Activated naive CD8-positive, alpha-beta T cell treated with anti-CD3 and anti-CD28 coated beads, Interleukin-2, amount 50 U/mL, for 24 hours (primary cell): ENCODE measurements at regions not wholly inside any gene's neighbourhood (a gene's known extent, or its start where the extent isn't known, plus 50 kb on each side); places are given as distances from the start of the nearest gene placed in this dataset.

Source experiments
- ATAC-seq: fragments of 150-1000 bp; cut with Tn5 transposase; one replicate; pipeline ENCODE4 v1.10.0; 2021
- DNase-seq: peaks from one replicate; pipeline ENCODE4 v3.0.0; 2021
- H3K27ac Mint-ChIP-seq: one replicate; pipeline ENCODE4 v1.8.0; 2021; ENCODE audit warnings: mild to moderate bottlenecking, mixed read lengths
- H3K27me3 Mint-ChIP-seq: one replicate; pipeline ENCODE4 v1.8.0; 2021; ENCODE audit warnings: mixed read lengths
- H3K36me3 Mint-ChIP-seq: one replicate; pipeline ENCODE4 v1.8.0; 2021; ENCODE audit warnings: low read depth, mixed read lengths
- H3K4me1 Mint-ChIP-seq: one replicate; pipeline ENCODE4 v1.8.0; 2021; ENCODE audit warnings: mixed read lengths
- H3K4me3 Mint-ChIP-seq: one replicate; pipeline ENCODE4 v1.8.0; 2021; ENCODE audit warnings: mild to moderate bottlenecking, moderate library complexity, mixed read lengths
- H3K9me3 Mint-ChIP-seq: one replicate; pipeline ENCODE4 v1.8.0; 2021; ENCODE audit warnings: mixed read lengths

- no peaks in the 10 kb centered on the region for H3K36me3 Mint-ChIP-seq
- H3K9me3 Mint-ChIP-seq, result peaks cover 12% of the 10 kb centered on the region
- H3K4me1 Mint-ChIP-seq, result no peaks in the 10 kb centered on the region
- H3K4me3 Mint-ChIP-seq, result no peak overlapping the region
- H3K27ac Mint-ChIP-seq, result no peak overlapping the region
- no peaks in the 10 kb centered on the region for H3K27me3 Mint-ChIP-seq
- DNase-seq (no peak), ATAC-seq (no peak)
These were observed 214.3 kb upstream of the CDH11 start for GRCh38 chr16:65336160-65336559.

- Mint-ChIP-seq H3K27me3 (no peaks in the 10 kb centered on the region), H3K9me3 (peaks cover 12% of the 10 kb centered on the region), H3K36me3 (no peaks in the 10 kb centered on the region), H3K4me3 (no peak overlapping the region), H3K4me1 (no peaks in the 10 kb centered on the region), H3K27ac (no peak overlapping the region)
- DNase-seq (no peak), ATAC-seq (no peak)
These were observed 212.2 kb upstream of the CDH11 start for GRCh38 chr16:65334081-65334480.

- ATAC-seq (no peak), DNase-seq (no peak)
- Mint-ChIP-seq H3K9me3 (peaks cover 8% of the 10 kb centered on the region), H3K27me3 (no peaks in the 10 kb centered on the region), H3K36me3 (no peaks in the 10 kb centered on the region), H3K27ac (no peak overlapping the region), H3K4me1 (no peaks in the 10 kb centered on the region), H3K4me3 (no peak overlapping the region)
These were observed 211.4 kb upstream of the CDH11 start for GRCh38 chr16:65333283-65333682.

GRCh38 chr16:65327346-65327745, 205.5 kb upstream of the CDH11 start:
- Mint-ChIP-seq H3K9me3 (peaks cover 4% of the 10 kb centered on the region), H3K36me3 (no peaks in the 10 kb centered on the region), H3K27ac (no peak overlapping the region), H3K27me3 (no peaks in the 10 kb centered on the region), H3K4me1 (no peaks in the 10 kb centered on the region), H3K4me3 (no peak overlapping the region)
- ATAC-seq (no peak), DNase-seq (no peak)

- DNase-seq (no peak), ATAC-seq (no peak)
- no peaks in the 10 kb centered on the region for H3K36me3 Mint-ChIP-seq
- H3K4me1 Mint-ChIP-seq, result no peaks in the 10 kb centered on the region
- peaks cover 4% of the 10 kb centered on the region for H3K9me3 Mint-ChIP-seq
- no peak overlapping the region for H3K4me3 Mint-ChIP-seq
- H3K27ac Mint-ChIP-seq, result no peak overlapping the region
- H3K27me3 Mint-ChIP-seq, result no peaks in the 10 kb centered on the region
These were observed 201.9 kb upstream of the CDH11 start for GRCh38 chr16:65323655-65324237.

GRCh38 chr16:65319621-65320231, 197.9 kb upstream of the CDH11 start:
- Mint-ChIP-seq H3K4me1 (no peaks in the 10 kb centered on the region), H3K9me3 (peaks cover 4% of the 10 kb centered on the region), H3K27ac (no peak overlapping the region), H3K27me3 (no peaks in the 10 kb centered on the region), H3K36me3 (no peaks in the 10 kb centered on the region), H3K4me3 (no peak overlapping the region)
- ATAC-seq (no peak), DNase-seq (no peak)

- H3K4me3 Mint-ChIP-seq, result no peak overlapping the region
- H3K9me3 Mint-ChIP-seq, result peaks cover 1% of the 10 kb centered on the region
- DNase-seq (no peak), ATAC-seq (no peak)
- H3K27me3 Mint-ChIP-seq, result no peaks in the 10 kb centered on the region
- H3K27ac Mint-ChIP-seq, result no peak overlapping the region
- no peaks in the 10 kb centered on the region for H3K36me3 Mint-ChIP-seq
- H3K4me1 Mint-ChIP-seq, result no peaks in the 10 kb centered on the region
These were observed 196.9 kb upstream of the CDH11 start for GRCh38 chr16:65318590-65319257.

GRCh38 chr16:65318138-65318537, 196.3 kb upstream of the CDH11 start:
- H3K27me3 Mint-ChIP-seq, result no peaks in the 10 kb centered on the region
- no peaks in the 10 kb centered on the region for H3K4me1 Mint-ChIP-seq
- H3K9me3 Mint-ChIP-seq, result no peaks in the 10 kb centered on the region
- no peak for DNase-seq
- no peak for ATAC-seq
- H3K4me3 Mint-ChIP-seq, result no peak overlapping the region
- H3K27ac Mint-ChIP-seq, result no peak overlapping the region
- H3K36me3 Mint-ChIP-seq, result no peaks in the 10 kb centered on the region

GRCh38 chr16:65316808-65317207, 194.9 kb upstream of the CDH11 start:
- ATAC-seq (no peak), DNase-seq (no peak)
- no peaks in the 10 kb centered on the region for H3K9me3 Mint-ChIP-seq
- H3K4me3 Mint-ChIP-seq, result no peak overlapping the region
- no peaks in the 10 kb centered on the region for H3K36me3 Mint-ChIP-seq
- no peaks in the 10 kb centered on the region for H3K4me1 Mint-ChIP-seq
- H3K27me3 Mint-ChIP-seq, result no peaks in the 10 kb centered on the region
- no peak overlapping the region for H3K27ac Mint-ChIP-seq

GRCh38 chr16:65315081-65315780, 193.4 kb upstream of the CDH11 start:
- DNase-seq (no peak), ATAC-seq (no peak)
- Mint-ChIP-seq H3K36me3 (no peaks in the 10 kb centered on the region), H3K27ac (no peak overlapping the region), H3K4me1 (no peaks in the 10 kb centered on the region), H3K27me3 (no peaks in the 10 kb centered on the region), H3K9me3 (peaks cover 4% of the 10 kb centered on the region), H3K4me3 (no peak overlapping the region)

GRCh38 chr16:65314627-65315008, 192.8 kb upstream of the CDH11 start:
- DNase-seq (no peak), ATAC-seq (no peak)
- Mint-ChIP-seq H3K9me3 (peaks cover 4% of the 10 kb centered on the region), H3K4me3 (no peak overlapping the region), H3K36me3 (no peaks in the 10 kb centered on the region), H3K4me1 (no peaks in the 10 kb centered on the region), H3K27ac (no peak overlapping the region), H3K27me3 (no peaks in the 10 kb centered on the region)

- H3K27ac Mint-ChIP-seq, result no peak overlapping the region
- no peak overlapping the region for H3K4me3 Mint-ChIP-seq
- H3K27me3 Mint-ChIP-seq, result no peaks in the 10 kb centered on the region
- DNase-seq (no peak), ATAC-seq (no peak)
- peaks cover 4% of the 10 kb centered on the region for H3K9me3 Mint-ChIP-seq
- no peaks in the 10 kb centered on the region for H3K4me1 Mint-ChIP-seq
- no peaks in the 10 kb centered on the region for H3K36me3 Mint-ChIP-seq
These were observed 192.2 kb upstream of the CDH11 start for GRCh38 chr16:65313936-65314626.

- Mint-ChIP-seq H3K9me3 (peaks cover 4% of the 10 kb centered on the region), H3K4me3 (no peak overlapping the region), H3K27ac (no peak overlapping the region), H3K36me3 (no peaks in the 10 kb centered on the region), H3K4me1 (no peaks in the 10 kb centered on the region), H3K27me3 (no peaks in the 10 kb centered on the region)
- no peak for ATAC-seq
- no peak for DNase-seq
These were observed 190.9 kb upstream of the CDH11 start for GRCh38 chr16:65312795-65313194.

- Mint-ChIP-seq H3K27me3 (no peaks in the 10 kb centered on the region), H3K36me3 (no peaks in the 10 kb centered on the region), H3K9me3 (peaks cover 4% of the 10 kb centered on the region), H3K4me1 (no peaks in the 10 kb centered on the region), H3K27ac (no peak overlapping the region), H3K4me3 (no peak overlapping the region)
- DNase-seq (no peak), ATAC-seq (no peak)
These were observed 190.2 kb upstream of the CDH11 start for GRCh38 chr16:65312071-65312470.
